GM23338 (cell line): ENCODE measurements at regions not wholly inside any gene's neighbourhood (a gene's known extent, or its start where the extent isn't known, plus 50 kb on each side); places are given as distances from the start of the nearest gene placed in this dataset.

Source experiments
- ATAC-seq: fragments of 200-7000 bp; cut with Tn5 transposase; 3 replicates; pipeline ENCODE4 v1.9.1; 2020
- DNase-seq: peaks from one replicate; pipeline ENCODE4 v3.0.0-alpha.2; 2015; ENCODE audit warnings: low spot score
- H2AFZ ChIP-seq: fragments of 200-600 bp; sonication (generic); 2 replicates; pipeline ENCODE4 v1.8.0; 2016; ENCODE audit warnings: antibody characterized with exemption, mild to moderate bottlenecking, moderate library complexity
- H3F3A ChIP-seq: fragments of 200-600 bp; sonication (generic); replicated peaks from 2 replicates; pipeline ENCODE4 v1.8.0; 2017; ENCODE audit warnings: antibody characterized with exemption, mixed run types, low read depth
- H3K27ac ChIP-seq: fragments of 200-600 bp; sonication (generic); 2 replicates; pipeline ENCODE4 v1.6.1; 2016; ENCODE audit warnings: low read depth
- H3K27me3 ChIP-seq: fragments of 200-600 bp; sonication (generic); 2 replicates; pipeline ENCODE4 v1.8.0; 2016; ENCODE audit warnings: mild to moderate bottlenecking, mixed run types, moderate library complexity; ENCODE audit not compliant: insufficient read depth
- H3K36me3 ChIP-seq: fragments of 200-600 bp; sonication (generic); 2 replicates; pipeline ENCODE4 v1.8.0; 2016; ENCODE audit warnings: mild to moderate bottlenecking; ENCODE audit not compliant: insufficient read depth
- H3K4me1 ChIP-seq: fragments of 200-600 bp; sonication (generic); 2 replicates; pipeline ENCODE4 v1.8.0; 2016; ENCODE audit warnings: mild to moderate bottlenecking, moderate library complexity; ENCODE audit not compliant: insufficient read depth
- H3K4me2 ChIP-seq: fragments of 200-600 bp; sonication (generic); 2 replicates; pipeline ENCODE4 v1.7.1; 2017; ENCODE audit warnings: mixed run types
- H3K4me3 ChIP-seq: fragments of 200-600 bp; sonication (generic); 2 replicates; pipeline ENCODE4 v1.6.1; 2016; ENCODE audit warnings: mixed run types
- H3K79me2 ChIP-seq: fragments of 200-600 bp; sonication (generic); replicated peaks from 2 replicates; pipeline ENCODE4 v1.8.0; 2017; ENCODE audit warnings: mild to moderate bottlenecking; ENCODE audit not compliant: insufficient read depth
- H3K9me2 ChIP-seq: fragments of 200-600 bp; sonication (generic); 2 replicates; pipeline ENCODE4 v1.8.0; 2017; ENCODE audit not compliant: insufficient read depth
- H4K20me1 ChIP-seq: fragments of 200-600 bp; sonication (generic); replicated peaks from 2 replicates; pipeline ENCODE4 v1.8.0; 2017; ENCODE audit warnings: mild to moderate bottlenecking; ENCODE audit not compliant: insufficient read depth
- H3K27ac Mint-ChIP-seq: 2 replicates; pipeline ENCODE4 v1.8.0; 2020; ENCODE audit warnings: inconsistent platforms, mild to moderate bottlenecking, moderate library complexity, mixed read lengths
- H3K27me3 Mint-ChIP-seq: 3 replicates; pipeline ENCODE4 v1.8.0; 2022; ENCODE audit warnings: low read depth, mild to moderate bottlenecking, moderate library complexity, mixed read lengths, inconsistent platforms; ENCODE audit not compliant: insufficient read depth, poor library complexity
- H3K36me3 Mint-ChIP-seq: 3 replicates; pipeline ENCODE4 v1.8.0; 2021; ENCODE audit warnings: low read depth, mild to moderate bottlenecking, inconsistent platforms, moderate library complexity, mixed read lengths
- H3K4me1 Mint-ChIP-seq: 3 replicates; pipeline ENCODE4 v1.8.0; 2020; ENCODE audit warnings: mild to moderate bottlenecking, inconsistent platforms, mixed read lengths
- H3K4me3 Mint-ChIP-seq: 3 replicates; pipeline ENCODE4 v1.8.0; 2021; ENCODE audit warnings: moderate library complexity, mild to moderate bottlenecking, inconsistent platforms, mixed read lengths
- H3K9me3 Mint-ChIP-seq: 3 replicates; pipeline ENCODE4 v1.8.0; 2020; ENCODE audit warnings: moderate library complexity, mild to moderate bottlenecking, inconsistent platforms, mixed read lengths
- CREB1 ChIP-seq: fragments of 250-450 bp; sonication (Bioruptor Pico); IDR thresholded peaks from 2 replicates; pipeline ENCODE4 v1.5.0; 2020; ENCODE audit warnings: low read depth, mild to moderate bottlenecking, moderate library complexity
- CTCF ChIP-seq, 2 experiments: fragments of 200-600 bp in 1 of 2; sonication (generic) in 1 of 2; conservative IDR thresholded peaks; 2 replicates each; pipeline versions ENCODE4 v1.5.1 to v1.6.1; 2016 to 2017; ENCODE audit warnings: antibody characterized with exemption in 2 of 2, low read depth in 2 of 2, mild to moderate bottlenecking in 2 of 2, moderate library complexity in 1 of 2
- ETS1 ChIP-seq: IDR thresholded peaks from 2 replicates; pipeline ENCODE4 v1.6.1; 2016; ENCODE audit warnings: antibody characterized with exemption
- EZH2 ChIP-seq: fragments of 200-600 bp; sonication (generic); IDR thresholded peaks from one replicate; pipeline ENCODE4 v1.8.0; 2017; ENCODE audit warnings: antibody characterized with exemption, mild to moderate bottlenecking, low read depth; ENCODE audit not compliant: unreplicated experiment
- EZH2phosphoT487 ChIP-seq: fragments of 200-600 bp; sonication (generic); IDR thresholded peaks from one replicate; pipeline ENCODE4 v1.8.1; 2018; ENCODE audit warnings: antibody characterized with exemption; ENCODE audit not compliant: unreplicated experiment
- JUNB ChIP-seq: IDR thresholded peaks from one replicate; pipeline ENCODE4 v1.6.1; 2016; ENCODE audit warnings: antibody characterized with exemption; ENCODE audit not compliant: unreplicated experiment
- NANOG ChIP-seq: IDR thresholded peaks from 2 replicates; pipeline ENCODE4 v1.6.1; 2016; ENCODE audit warnings: antibody characterized with exemption, borderline replicate concordance
- POLR2AphosphoS5 ChIP-seq: IDR thresholded peaks from 2 replicates; pipeline ENCODE4 v1.6.1; 2016; ENCODE audit warnings: antibody characterized with exemption, low read depth
- REST ChIP-seq: IDR thresholded peaks from one replicate; pipeline ENCODE4 v1.6.1; 2018; ENCODE audit warnings: antibody characterized with exemption; ENCODE audit not compliant: unreplicated experiment
- STAT1 ChIP-seq: IDR thresholded peaks from one replicate; pipeline ENCODE4 v1.6.1; 2016; ENCODE audit warnings: antibody characterized with exemption; ENCODE audit not compliant: unreplicated experiment
- ZNF114 ChIP-seq: fragments of 250-450 bp; sonication (Bioruptor Pico); IDR thresholded peaks from 2 replicates; pipeline ENCODE4 v1.5.0; 2020; ENCODE audit warnings: mild to moderate bottlenecking, moderate library complexity
- ZNF331 ChIP-seq: fragments of 250-450 bp; sonication (Bioruptor Pico); IDR thresholded peaks from 2 replicates; pipeline ENCODE4 v1.5.0; 2020; ENCODE audit warnings: low read depth, mild to moderate bottlenecking, moderate library complexity
- ZNF462 ChIP-seq: fragments of 250-450 bp; sonication (Bioruptor Pico); IDR thresholded peaks from 2 replicates; pipeline ENCODE4 v1.5.0; 2020; ENCODE audit warnings: mild to moderate bottlenecking, moderate library complexity

GRCh38 chr6:158909938-158910337 lies 90.1 kb downstream of the RSPH3 start:
- Histone ChIP-seq H3K36me3 (peaks cover 2% of the 10 kb centered on the region), H3K4me2 (peak overlapping the region; percentile 50), H2AFZ (no peak overlapping the region), H3K27me3 (no peaks in the 10 kb centered on the region), H3K4me3 (0 out of 2 replicates have a peak overlapping the region, but pooled peaks have one; percentile 9), H4K20me1 (no peaks in the 10 kb centered on the region), H3K9me2 (0 out of 2 replicates have a peak, but pooled peaks cover 5% of the 10 kb centered on the region), H3F3A (0 out of 2 replicates have a peak, but pooled peaks cover 3% of the 10 kb centered on the region), H3K27ac (peak overlapping the region; percentile 86), H3K4me1 (peaks cover 27% of the 10 kb centered on the region), H3K79me2 (no peaks in the 10 kb centered on the region)
- DNase-seq, result peak; percentile 39
- H3K27ac Mint-ChIP-seq, result peak overlapping the region; percentile 93
- TF ChIP-seq ZNF114 (CRISPR knock-in tag) (no peak), ZNF462 (CRISPR knock-in tag) (no peak), EZH2phosphoT487 (no peak), CREB1 (CRISPR knock-in tag) (no peak), JUNB (no peak), ZNF331 (CRISPR knock-in tag) (no peak), POLR2AphosphoS5 (no peak), NANOG (no peak), REST (no peak), ETS1 (no peak), CTCF (conservative IDR thresholded peaks at IDR 0.05; ENCODE audit: low read depth in 2 of 2) (no peak), EZH2 (no peak), STAT1 (no peak)
- peak; percentile 39 for ATAC-seq
- peaks cover 16% of the 10 kb centered on the region for H3K27me3 Mint-ChIP-seq
- H3K36me3 Mint-ChIP-seq, result peaks cover 21% of the 10 kb centered on the region
- H3K4me3 Mint-ChIP-seq, result 0 out of 3 replicates have a peak overlapping the region, but pooled peaks have one; percentile 27
- peaks cover 51% of the 10 kb centered on the region for H3K4me1 Mint-ChIP-seq
- peaks cover 20% of the 10 kb centered on the region for H3K9me3 Mint-ChIP-seq
